MCF 10A (cell line): ENCODE measurements at regions not wholly inside any gene's neighbourhood (a gene's known extent, or its start where the extent isn't known, plus 50 kb on each side); places are given as distances from the start of the nearest gene placed in this dataset.

Experiments used
- BruUV-seq: library from RNA; stranded (reverse); fragments of 400-500 nt; replicated peaks from 2 replicates; lab custom pipeline; 2021; lab: Mats Ljungman, UMichigan
- CTCF ChIA-PET: fragments of 300-600 bp; sonication (Branson Sonifier 250); formaldehyde crosslinking; extraction: SDS; loops from one replicate; lab custom pipeline; 2021; ENCODE audit warnings: antibody characterized with exemption, inconsistent platforms; lab: Yijun Ruan, JAX
- POLR2A ChIA-PET: fragments of 300-600, 350-650 bp; sonication (Branson Sonifier 250); formaldehyde crosslinking; extraction: SDS; loops from one replicate; lab custom pipeline; 2020; ENCODE audit warnings: antibody characterized with exemption, inconsistent platforms; lab: Yijun Ruan, JAX
- DNase-seq: peaks from one replicate; pipeline ENCODE4 v3.0.0-alpha.2; 2018; ENCODE audit not compliant: unreplicated experiment
- H3K27ac Mint-ChIP-seq: one replicate; pipeline ENCODE4 v1.8.0; 2022; ENCODE audit warnings: mild to moderate bottlenecking, low read depth, mixed read lengths; ENCODE audit not compliant: unreplicated experiment
- H3K27me3 Mint-ChIP-seq: one replicate; pipeline ENCODE4 v1.8.0; 2022; ENCODE audit warnings: mixed read lengths; ENCODE audit not compliant: insufficient read depth, unreplicated experiment
- H3K36me3 Mint-ChIP-seq: one replicate; pipeline ENCODE4 v1.8.0; 2022; ENCODE audit warnings: mild to moderate bottlenecking, moderate library complexity, mixed read lengths; ENCODE audit not compliant: insufficient read depth, unreplicated experiment
- H3K4me1 Mint-ChIP-seq: one replicate; pipeline ENCODE4 v1.8.0; 2022; ENCODE audit warnings: mixed read lengths; ENCODE audit not compliant: insufficient read depth, unreplicated experiment
- H3K4me3 Mint-ChIP-seq: one replicate; pipeline ENCODE4 v1.8.0; 2022; ENCODE audit warnings: mild to moderate bottlenecking, moderate library complexity, mixed read lengths; ENCODE audit not compliant: unreplicated experiment
- H3K9me3 Mint-ChIP-seq: one replicate; pipeline ENCODE4 v1.8.0; 2022; ENCODE audit warnings: mixed read lengths; ENCODE audit not compliant: unreplicated experiment
- intact Hi-C: fragments of 100-400 bp; cut with micrococcal nuclease; formaldehyde crosslinking; loops from 2 replicates; pipeline ENCODE4 v1.14.1; 2022
- TF ChIP-seq, protein P1 (sequence below): fragments of 200-600 bp; IDR thresholded peaks from one replicate; pipeline ENCODE4 v1.8.0; 2022; ENCODE audit warnings: antibody characterized with exemption, mild to moderate bottlenecking; ENCODE audit not compliant: unreplicated experiment

DNA sequence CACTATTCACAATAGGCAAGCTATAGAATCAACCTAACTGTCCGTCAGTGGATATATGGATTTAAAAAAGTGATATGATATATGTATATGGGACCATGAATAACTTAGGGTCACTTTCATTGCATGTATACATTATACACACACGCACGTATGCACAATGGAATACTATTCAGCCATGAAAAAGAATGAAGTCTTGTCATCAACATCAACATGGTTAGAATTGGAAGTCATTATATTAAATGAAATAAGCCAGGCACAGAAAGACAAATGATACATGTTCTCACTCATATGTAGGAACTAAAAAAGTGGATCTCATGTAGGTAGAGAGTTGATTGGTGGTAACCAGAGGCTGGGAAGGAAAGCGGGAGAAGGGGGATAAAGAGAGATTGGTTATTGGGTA, 234.3 kb downstream of the VRK1 start:
- Mint-ChIP-seq H3K36me3 (no peaks in the 10 kb centered on the region), H3K4me3 (no peak overlapping the region), H3K27ac (no peak overlapping the region), H3K27me3 (peaks cover 23% of the 10 kb centered on the region), H3K4me1 (no peaks in the 10 kb centered on the region), H3K9me3 (peaks cover 20% of the 10 kb centered on the region)
- DNase-seq = no peak
- intact Hi-C loops = no loop called here
- BruUV-seq = no TSS peak
- TF ChIP-seq, protein P1, sequence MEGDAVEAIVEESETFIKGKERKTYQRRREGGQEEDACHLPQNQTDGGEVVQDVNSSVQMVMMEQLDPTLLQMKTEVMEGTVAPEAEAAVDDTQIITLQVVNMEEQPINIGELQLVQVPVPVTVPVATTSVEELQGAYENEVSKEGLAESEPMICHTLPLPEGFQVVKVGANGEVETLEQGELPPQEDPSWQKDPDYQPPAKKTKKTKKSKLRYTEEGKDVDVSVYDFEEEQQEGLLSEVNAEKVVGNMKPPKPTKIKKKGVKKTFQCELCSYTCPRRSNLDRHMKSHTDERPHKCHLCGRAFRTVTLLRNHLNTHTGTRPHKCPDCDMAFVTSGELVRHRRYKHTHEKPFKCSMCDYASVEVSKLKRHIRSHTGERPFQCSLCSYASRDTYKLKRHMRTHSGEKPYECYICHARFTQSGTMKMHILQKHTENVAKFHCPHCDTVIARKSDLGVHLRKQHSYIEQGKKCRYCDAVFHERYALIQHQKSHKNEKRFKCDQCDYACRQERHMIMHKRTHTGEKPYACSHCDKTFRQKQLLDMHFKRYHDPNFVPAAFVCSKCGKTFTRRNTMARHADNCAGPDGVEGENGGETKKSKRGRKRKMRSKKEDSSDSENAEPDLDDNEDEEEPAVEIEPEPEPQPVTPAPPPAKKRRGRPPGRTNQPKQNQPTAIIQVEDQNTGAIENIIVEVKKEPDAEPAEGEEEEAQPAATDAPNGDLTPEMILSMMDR = no peak
- ChIA-PET POLR2A (interaction anchor here (0.6 kb wide), 1 partner anchor 464 kb away, joined by 3 read pairs; no protein-coding TSS in a partner anchor), CTCF (interaction anchor here (1.3 kb wide), 1 partner anchor 10 kb away, joined by 3 read pairs; no protein-coding TSS in a partner anchor)

DNA sequence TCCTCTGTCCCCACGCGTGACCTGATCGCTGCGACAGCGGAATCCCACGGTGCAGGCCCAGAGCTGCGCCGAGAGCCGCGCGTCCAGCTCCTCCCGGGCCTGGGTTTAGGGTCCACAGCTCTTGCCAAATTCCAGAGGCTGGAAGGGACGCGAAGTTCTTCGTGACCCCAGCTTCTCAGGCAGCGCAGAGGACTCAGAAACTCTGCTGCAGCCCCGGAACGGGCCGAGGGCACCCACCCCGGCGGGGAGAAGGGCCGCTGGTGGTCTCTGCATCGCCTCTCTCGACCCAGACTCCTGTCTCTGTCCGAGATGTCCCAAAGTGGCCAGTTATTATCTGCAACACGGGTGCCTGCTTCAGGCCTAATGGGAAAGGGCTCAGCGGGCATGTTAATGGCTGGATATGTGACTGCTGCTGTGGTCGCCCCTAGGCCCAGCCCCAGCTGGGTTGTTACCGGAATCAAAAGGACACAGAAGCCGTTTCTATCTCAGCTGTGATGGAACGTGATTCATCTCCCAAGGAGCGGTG, 236.4 kb downstream of the VRK1 start:
- H3K27ac Mint-ChIP-seq = no peak overlapping the region
- H3K4me1 Mint-ChIP-seq = no peaks in the 10 kb centered on the region
- H3K27me3 Mint-ChIP-seq = peaks cover 43% of the 10 kb centered on the region
- ChIA-PET POLR2A (no interaction called here), CTCF (no interaction called here)
- no peak overlapping the region for H3K4me3 Mint-ChIP-seq
- no peaks in the 10 kb centered on the region for H3K36me3 Mint-ChIP-seq
- TF ChIP-seq, protein P1 = no peak
- DNase-seq = no peak
- intact Hi-C loops = no loop called here
- BruUV-seq = no TSS peak
- peaks cover 27% of the 10 kb centered on the region for H3K9me3 Mint-ChIP-seq

DNA sequence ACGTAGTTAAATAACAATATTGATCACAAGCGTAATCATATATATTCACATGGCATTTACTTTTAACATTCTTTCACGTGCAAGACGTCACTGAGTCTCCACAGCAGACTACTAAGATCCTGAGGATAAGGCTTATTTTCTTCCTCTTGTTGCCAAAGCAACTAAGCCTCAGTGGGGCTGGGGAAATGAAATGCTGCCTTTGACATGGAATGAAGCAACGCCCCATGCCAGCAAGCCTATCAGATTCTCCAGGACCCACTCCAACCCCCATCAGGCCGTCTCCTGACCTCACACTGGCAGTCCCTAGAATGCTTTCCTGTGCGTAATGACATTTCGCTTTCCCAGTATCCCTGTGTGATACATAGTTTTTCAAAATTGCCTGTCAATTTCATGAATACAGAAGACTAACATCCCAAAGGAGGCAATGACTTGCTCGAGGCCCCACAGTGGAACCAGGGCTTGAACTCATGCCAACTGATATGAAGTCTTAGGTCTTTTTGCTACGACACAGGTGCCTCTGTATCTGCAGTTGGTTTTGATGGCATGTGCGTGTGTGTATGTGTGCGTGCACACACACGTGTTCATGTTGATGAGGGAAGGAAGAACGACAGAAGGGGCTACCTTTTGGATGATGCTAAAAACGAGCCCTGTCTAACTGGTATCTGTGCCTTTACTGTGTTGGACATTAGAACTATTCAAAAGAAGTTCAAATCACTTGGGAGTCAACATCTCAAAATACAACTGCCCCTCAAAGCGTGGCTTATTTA, 239.1 kb downstream of the VRK1 start:
- Mint-ChIP-seq H3K27me3 (peaks cover 43% of the 10 kb centered on the region), H3K4me1 (no peaks in the 10 kb centered on the region), H3K27ac (no peak overlapping the region), H3K4me3 (no peak overlapping the region), H3K36me3 (no peaks in the 10 kb centered on the region), H3K9me3 (peaks cover 25% of the 10 kb centered on the region)
- intact Hi-C loops = no loop called here
- no TSS peak for BruUV-seq
- ChIA-PET CTCF (no interaction called here), POLR2A (no interaction called here)
- no peak for DNase-seq
- TF ChIP-seq, protein P1 = no peak

DNA sequence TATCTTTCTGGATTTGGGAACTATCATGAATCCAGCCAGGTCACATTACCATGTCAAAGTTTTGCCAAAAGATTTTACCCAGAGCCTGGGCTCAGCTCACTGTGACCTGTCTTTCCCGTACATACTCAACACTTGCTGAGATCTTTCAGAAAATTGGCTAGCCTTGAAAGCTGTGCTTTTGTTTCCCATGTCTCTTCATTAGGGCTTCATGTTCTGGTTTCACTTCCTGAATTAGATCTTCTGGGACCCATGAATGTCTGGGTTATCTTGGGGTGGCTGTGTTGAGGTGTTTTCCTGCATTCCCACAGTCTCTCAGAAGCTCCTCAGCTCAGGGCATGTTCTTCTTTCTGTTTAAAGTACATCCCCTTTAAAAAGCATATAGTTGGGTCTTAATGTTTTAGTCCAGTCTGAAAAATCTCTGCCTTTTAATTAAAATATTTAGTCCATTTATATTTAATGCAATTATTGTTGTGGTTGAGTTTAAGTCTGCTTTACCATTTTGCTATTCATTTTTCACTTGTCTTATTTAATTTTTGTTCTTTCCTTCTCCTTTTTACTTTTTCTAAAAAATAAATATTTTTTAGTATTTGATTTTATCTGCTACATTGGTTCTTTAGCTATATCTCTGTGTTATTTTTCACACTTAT, 242.7 kb downstream of the VRK1 start:
- Mint-ChIP-seq H3K27me3 (peaks cover 38% of the 10 kb centered on the region), H3K36me3 (peaks cover 5% of the 10 kb centered on the region), H3K9me3 (peaks cover 20% of the 10 kb centered on the region), H3K4me1 (no peaks in the 10 kb centered on the region), H3K27ac (no peak overlapping the region), H3K4me3 (no peak overlapping the region)
- BruUV-seq = no TSS peak
- ChIA-PET POLR2A (no interaction called here), CTCF (no interaction called here)
- TF ChIP-seq, protein P1 = no peak
- no peak for DNase-seq
- intact Hi-C loops = no loop called here
